ENCODE measurements at regions not wholly inside any gene's neighbourhood (a gene's known extent, or its start where the extent isn't known, plus 50 kb on each side); places are given as distances from the start of the nearest gene placed in this dataset.

- TF ChIP-seq EZH2phosphoT487 (IDR thresholded peaks at IDR 0.05; ENCODE audit: insufficient read depth, low read depth) (no peak), EZH2 (IDR thresholded peaks at IDR 0.05; ENCODE audit: insufficient read depth, poor library complexity, severe bottlenecking) (no peak)
Measured at GRCh38 chr14:45949479-45949878, 696.5 kb upstream of the MIS18BP1 start.
